Calu3 (cell line): ENCODE measurements at regions not wholly inside any gene's neighbourhood (a gene's known extent, or its start where the extent isn't known, plus 50 kb on each side); places are given as distances from the start of the nearest gene placed in this dataset.

Source experiments
- BruUV-seq: library from RNA; stranded (reverse); fragments of 400-500 nt; replicated peaks from 2 replicates; lab custom pipeline; 2021; lab: Mats Ljungman, UMichigan
- CTCF ChIA-PET: fragments of 300-600 bp; sonication (Branson Sonifier 250); formaldehyde crosslinking; loops from one replicate; lab custom pipeline; 2022; ENCODE audit warnings: antibody characterized with exemption; lab: Charles Lee
- DNase-seq: peaks from one replicate; pipeline ENCODE4 v3.0.0; 2022
- H3K27ac Mint-ChIP-seq: one replicate; pipeline ENCODE4 v1.8.0; 2022; ENCODE audit warnings: mixed read lengths; ENCODE audit not compliant: unreplicated experiment
- H3K27me3 Mint-ChIP-seq: one replicate; pipeline ENCODE4 v1.8.0; 2022; ENCODE audit warnings: mixed read lengths; ENCODE audit not compliant: unreplicated experiment
- H3K36me3 Mint-ChIP-seq: one replicate; pipeline ENCODE4 v1.8.0; 2022; ENCODE audit warnings: mild to moderate bottlenecking, moderate library complexity, mixed read lengths; ENCODE audit not compliant: insufficient read depth, unreplicated experiment
- H3K4me1 Mint-ChIP-seq: one replicate; pipeline ENCODE4 v1.8.0; 2022; ENCODE audit warnings: mild to moderate bottlenecking, low read depth, mixed read lengths; ENCODE audit not compliant: unreplicated experiment
- H3K4me3 Mint-ChIP-seq: one replicate; pipeline ENCODE4 v1.8.0; 2022; ENCODE audit warnings: mild to moderate bottlenecking, low read depth, moderate library complexity, mixed read lengths; ENCODE audit not compliant: unreplicated experiment
- H3K9me3 Mint-ChIP-seq: one replicate; pipeline ENCODE4 v1.8.0; 2022; ENCODE audit warnings: low read depth, mixed read lengths; ENCODE audit not compliant: unreplicated experiment
- intact Hi-C: fragments of 100-400 bp; cut with micrococcal nuclease; formaldehyde crosslinking; loops from one replicate; pipeline ENCODE4 v1.10.0; 2022; ENCODE audit not compliant: unreplicated experiment
- TF ChIP-seq, protein P1 (sequence below): fragments of 200-600 bp; IDR thresholded peaks from one replicate; pipeline ENCODE4 v1.8.0; 2022; ENCODE audit warnings: antibody characterized with exemption; ENCODE audit not compliant: unreplicated experiment

- Mint-ChIP-seq H3K4me3 (no peak overlapping the region), H3K4me1 (no peaks in the 10 kb centered on the region), H3K27me3 (no peaks in the 10 kb centered on the region), H3K9me3 (peaks cover 14% of the 10 kb centered on the region), H3K27ac (no peak overlapping the region), H3K36me3 (no peaks in the 10 kb centered on the region)
- no peak for DNase-seq
- intact Hi-C loops = no loop called here
- CTCF ChIA-PET = interaction anchor here (0.7 kb wide), 1 partner anchor 14 kb away, joined by 3 read pairs; no protein-coding TSS in a partner anchor
- TF ChIP-seq, protein P1, sequence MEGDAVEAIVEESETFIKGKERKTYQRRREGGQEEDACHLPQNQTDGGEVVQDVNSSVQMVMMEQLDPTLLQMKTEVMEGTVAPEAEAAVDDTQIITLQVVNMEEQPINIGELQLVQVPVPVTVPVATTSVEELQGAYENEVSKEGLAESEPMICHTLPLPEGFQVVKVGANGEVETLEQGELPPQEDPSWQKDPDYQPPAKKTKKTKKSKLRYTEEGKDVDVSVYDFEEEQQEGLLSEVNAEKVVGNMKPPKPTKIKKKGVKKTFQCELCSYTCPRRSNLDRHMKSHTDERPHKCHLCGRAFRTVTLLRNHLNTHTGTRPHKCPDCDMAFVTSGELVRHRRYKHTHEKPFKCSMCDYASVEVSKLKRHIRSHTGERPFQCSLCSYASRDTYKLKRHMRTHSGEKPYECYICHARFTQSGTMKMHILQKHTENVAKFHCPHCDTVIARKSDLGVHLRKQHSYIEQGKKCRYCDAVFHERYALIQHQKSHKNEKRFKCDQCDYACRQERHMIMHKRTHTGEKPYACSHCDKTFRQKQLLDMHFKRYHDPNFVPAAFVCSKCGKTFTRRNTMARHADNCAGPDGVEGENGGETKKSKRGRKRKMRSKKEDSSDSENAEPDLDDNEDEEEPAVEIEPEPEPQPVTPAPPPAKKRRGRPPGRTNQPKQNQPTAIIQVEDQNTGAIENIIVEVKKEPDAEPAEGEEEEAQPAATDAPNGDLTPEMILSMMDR = no peak
- BruUV-seq = no TSS peak
These were observed 903.4 kb downstream of the LRFN5 start for GRCh38 chr14:42510071-42510470.

DNA sequence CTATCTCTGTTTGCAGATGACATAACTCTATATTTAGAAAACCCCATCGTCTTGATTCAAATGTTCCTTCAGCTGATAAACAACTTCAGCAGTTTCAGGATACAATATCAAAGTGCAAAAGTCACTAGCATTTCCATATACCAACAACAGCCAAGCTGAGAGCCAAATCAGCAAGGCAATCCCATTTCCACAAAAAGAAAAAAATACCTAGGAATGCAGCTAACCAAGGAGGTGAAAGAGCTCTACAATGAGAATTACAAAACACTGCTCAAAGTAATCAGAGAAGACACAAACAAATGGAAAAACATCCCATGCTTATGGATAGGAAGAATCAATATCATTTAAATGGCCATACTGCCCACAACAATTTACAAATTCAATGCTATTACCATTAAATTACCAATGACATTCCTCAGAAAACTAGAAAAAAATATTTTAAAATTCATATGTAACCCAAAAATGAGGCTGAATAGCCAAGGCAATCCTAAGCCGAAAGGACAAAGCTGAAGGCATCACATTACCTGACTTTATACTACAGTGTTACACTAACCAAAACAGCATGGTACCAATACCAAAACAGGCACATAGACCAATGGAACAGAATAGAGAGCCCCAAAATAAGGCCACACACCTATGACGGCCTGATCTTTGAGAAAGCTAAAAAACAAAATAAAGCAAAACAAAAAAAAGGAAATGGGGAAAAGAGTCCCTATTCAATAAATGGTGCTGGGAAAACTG lies 901.7 kb downstream of the LRFN5 start:
- no TSS peak for BruUV-seq
- TF ChIP-seq, protein P1 = no peak
- Mint-ChIP-seq H3K9me3 (peaks cover 10% of the 10 kb centered on the region), H3K27me3 (no peaks in the 10 kb centered on the region), H3K4me1 (no peaks in the 10 kb centered on the region), H3K4me3 (no peak overlapping the region), H3K36me3 (no peaks in the 10 kb centered on the region), H3K27ac (no peak overlapping the region)
- intact Hi-C loops = no loop called here
- CTCF ChIA-PET = no interaction called here
- DNase-seq = no peak

DNA sequence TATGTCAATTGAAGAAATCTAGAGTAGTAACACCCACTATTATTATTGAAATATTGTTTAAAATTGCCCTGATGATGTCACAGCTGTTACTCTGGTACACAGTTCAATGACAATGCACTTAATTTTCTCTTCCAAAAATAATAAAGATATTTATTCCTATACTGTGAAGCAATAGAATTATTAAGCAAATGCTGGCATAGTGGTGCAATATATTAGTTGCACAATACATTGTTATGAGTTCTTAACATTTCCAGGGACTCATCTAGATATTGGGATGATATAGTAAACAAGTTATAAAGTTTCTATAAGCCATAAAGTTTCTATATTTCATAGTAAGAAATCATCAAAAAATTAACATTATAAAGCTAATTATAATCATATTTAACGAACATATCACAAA lies 897.8 kb downstream of the LRFN5 start:
- H3K27me3 Mint-ChIP-seq = no peaks in the 10 kb centered on the region
- no peak overlapping the region for H3K4me3 Mint-ChIP-seq
- no peak for DNase-seq
- no TSS peak for BruUV-seq
- H3K27ac Mint-ChIP-seq = no peak overlapping the region
- no peaks in the 10 kb centered on the region for H3K4me1 Mint-ChIP-seq
- TF ChIP-seq, protein P1 = no peak
- H3K9me3 Mint-ChIP-seq = peaks cover 5% of the 10 kb centered on the region
- no peaks in the 10 kb centered on the region for H3K36me3 Mint-ChIP-seq
- intact Hi-C loops = no loop called here
- CTCF ChIA-PET = no interaction called here

DNA sequence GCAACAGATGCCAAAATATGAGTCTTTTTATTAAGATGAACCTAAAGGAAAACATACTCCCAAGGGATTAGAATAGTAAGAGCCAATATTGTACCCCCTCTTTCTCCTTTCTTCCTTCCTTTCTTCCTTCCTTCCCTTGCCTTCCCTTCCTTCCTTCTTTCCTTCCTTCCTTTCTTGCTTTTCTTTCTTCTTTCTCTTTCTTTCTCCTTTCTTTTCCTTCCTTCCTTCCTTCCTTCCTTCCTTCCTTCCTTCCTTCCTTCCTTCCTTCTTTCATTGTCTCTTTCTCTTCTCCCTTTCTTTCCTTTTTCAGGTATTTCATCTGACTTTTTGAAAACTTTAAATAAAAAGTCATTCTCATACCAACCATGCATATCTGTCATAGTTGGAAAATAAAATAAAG lies 892.5 kb downstream of the LRFN5 start:
- intact Hi-C loops = no loop called here
- TF ChIP-seq, protein P1 = no peak
- Mint-ChIP-seq H3K36me3 (no peaks in the 10 kb centered on the region), H3K4me3 (no peak overlapping the region), H3K27me3 (no peaks in the 10 kb centered on the region), H3K27ac (no peak overlapping the region), H3K9me3 (peaks cover 6% of the 10 kb centered on the region), H3K4me1 (no peaks in the 10 kb centered on the region)
- DNase-seq = no peak
- no TSS peak for BruUV-seq
- CTCF ChIA-PET = no interaction called here
